ENCODE measurements at regions not wholly inside any gene's neighbourhood (a gene's known extent, or its start where the extent isn't known, plus 50 kb on each side); places are given as distances from the start of the nearest gene placed in this dataset.

GRCh38 chr14:49487238-49487637, 98.9 kb downstream of the RPS29 start:
- TF ChIP-seq, protein P1, sequence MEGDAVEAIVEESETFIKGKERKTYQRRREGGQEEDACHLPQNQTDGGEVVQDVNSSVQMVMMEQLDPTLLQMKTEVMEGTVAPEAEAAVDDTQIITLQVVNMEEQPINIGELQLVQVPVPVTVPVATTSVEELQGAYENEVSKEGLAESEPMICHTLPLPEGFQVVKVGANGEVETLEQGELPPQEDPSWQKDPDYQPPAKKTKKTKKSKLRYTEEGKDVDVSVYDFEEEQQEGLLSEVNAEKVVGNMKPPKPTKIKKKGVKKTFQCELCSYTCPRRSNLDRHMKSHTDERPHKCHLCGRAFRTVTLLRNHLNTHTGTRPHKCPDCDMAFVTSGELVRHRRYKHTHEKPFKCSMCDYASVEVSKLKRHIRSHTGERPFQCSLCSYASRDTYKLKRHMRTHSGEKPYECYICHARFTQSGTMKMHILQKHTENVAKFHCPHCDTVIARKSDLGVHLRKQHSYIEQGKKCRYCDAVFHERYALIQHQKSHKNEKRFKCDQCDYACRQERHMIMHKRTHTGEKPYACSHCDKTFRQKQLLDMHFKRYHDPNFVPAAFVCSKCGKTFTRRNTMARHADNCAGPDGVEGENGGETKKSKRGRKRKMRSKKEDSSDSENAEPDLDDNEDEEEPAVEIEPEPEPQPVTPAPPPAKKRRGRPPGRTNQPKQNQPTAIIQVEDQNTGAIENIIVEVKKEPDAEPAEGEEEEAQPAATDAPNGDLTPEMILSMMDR (IDR thresholded peaks at IDR 0.05) = no peak
- TF ChIP-seq POLR2A (IDR thresholded peaks at IDR 0.05) = no peak
